Loucy (cell line): ENCODE measurements at regions not wholly inside any gene's neighbourhood (a gene's known extent, or its start where the extent isn't known, plus 50 kb on each side); places are given as distances from the start of the nearest gene placed in this dataset.

Source experiments
- H2AFZ ChIP-seq: fragments of 200-600 bp; sonication (generic); 2 replicates; pipeline ENCODE4 v1.6.0; 2016; ENCODE audit warnings: antibody characterized with exemption, mild to moderate bottlenecking, low read length, moderate library complexity
- H3F3A ChIP-seq: fragments of 200-600 bp; 2 replicates; pipeline ENCODE4 v1.6.0; 2016; ENCODE audit warnings: antibody characterized with exemption, low read depth, mild to moderate bottlenecking
- H3K27me3 ChIP-seq: fragments of 200-600 bp; sonication (generic); 2 replicates; pipeline ENCODE4 v1.6.1; 2014; ENCODE audit warnings: low read length, mild to moderate bottlenecking; ENCODE audit not compliant: insufficient read depth, poor library complexity, severe bottlenecking
- H3K36me3 ChIP-seq: fragments of 200-600 bp; sonication (generic); 2 replicates; pipeline ENCODE4 v1.6.1; 2016; ENCODE audit warnings: low read length; ENCODE audit not compliant: insufficient read depth
- H3K4me1 ChIP-seq: fragments of 200-600 bp; sonication (generic); 2 replicates; pipeline ENCODE4 v1.5.1; 2014; ENCODE audit warnings: low read length, mild to moderate bottlenecking; ENCODE audit not compliant: insufficient read depth, poor library complexity, severe bottlenecking
- H3K4me2 ChIP-seq: fragments of 200-600 bp; sonication (generic); 2 replicates; pipeline ENCODE4 v1.6.0; 2014; ENCODE audit warnings: antibody characterized with exemption, low read length, low read depth, mild to moderate bottlenecking; ENCODE audit not compliant: poor library complexity, severe bottlenecking
- H3K4me3 ChIP-seq: fragments of 200-600 bp; sonication (generic); 2 replicates; pipeline ENCODE4 v1.5.1; 2014; ENCODE audit warnings: low read length, mild to moderate bottlenecking, mixed read lengths; ENCODE audit not compliant: poor library complexity, severe bottlenecking
- H3K79me2 ChIP-seq: fragments of 200-600 bp; sonication (generic); 2 replicates; pipeline ENCODE4 v1.6.1; 2014; ENCODE audit warnings: low read length; ENCODE audit not compliant: insufficient read depth
- H3K9ac ChIP-seq: fragments of 200-600 bp; sonication (generic); 2 replicates; pipeline ENCODE4 v1.6.0; 2014; ENCODE audit warnings: mild to moderate bottlenecking, low read depth, low read length, moderate library complexity; ENCODE audit not compliant: poor library complexity, severe bottlenecking
- H3K9me2 ChIP-seq: fragments of 200-600 bp; sonication (generic); replicated peaks from 2 replicates; pipeline ENCODE4 v1.6.1; 2016; ENCODE audit warnings: low read depth, low read length, mixed read lengths
- H3K9me3 ChIP-seq: fragments of 200-600 bp; sonication (generic); 2 replicates; pipeline ENCODE4 v1.6.1; 2014; ENCODE audit warnings: mild to moderate bottlenecking, antibody characterized with exemption, low read length, low read depth; ENCODE audit not compliant: insufficient read depth
- H4K20me1 ChIP-seq: fragments of 200-600 bp; sonication (generic); 2 replicates; pipeline ENCODE4 v1.6.0; 2014; ENCODE audit warnings: antibody characterized with exemption, low read length, mild to moderate bottlenecking; ENCODE audit not compliant: insufficient read depth, poor library complexity, severe bottlenecking
- CTCF ChIP-seq: fragments of 200-600 bp; sonication (generic); conservative IDR thresholded peaks from 2 replicates; pipeline ENCODE4 v1.5.1; 2014; ENCODE audit warnings: mild to moderate bottlenecking, antibody characterized with exemption, low read length
- EZH2phosphoT487 ChIP-seq: fragments of 200-600 bp; IDR thresholded peaks from 2 replicates; pipeline ENCODE4 v1.6.1; 2018; ENCODE audit warnings: antibody characterized with exemption, mild to moderate bottlenecking, moderate library complexity, borderline replicate concordance

- no peaks in the 10 kb centered on the region for H4K20me1 ChIP-seq
- no peaks in the 10 kb centered on the region for H3K9me2 ChIP-seq
- no peak overlapping the region for H3K4me2 ChIP-seq
- no peaks in the 10 kb centered on the region for H3K36me3 ChIP-seq
- H3F3A ChIP-seq: no peaks in the 10 kb centered on the region
- H3K27me3 ChIP-seq: no peaks in the 10 kb centered on the region
- H3K79me2 ChIP-seq: no peaks in the 10 kb centered on the region
- TF ChIP-seq EZH2phosphoT487: no peak
- no peak for TF ChIP-seq CTCF
- H3K9ac ChIP-seq: no peak overlapping the region
- no peak overlapping the region for H3K4me3 ChIP-seq
- H3K9me3 ChIP-seq: no peaks in the 10 kb centered on the region
- no peak overlapping the region for H2AFZ ChIP-seq
- H3K4me1 ChIP-seq: peaks cover 10% of the 10 kb centered on the region
Observed at GRCh38 chr10:110434489-110435096, 63.1 kb upstream of the DUSP5 start.

DNA sequence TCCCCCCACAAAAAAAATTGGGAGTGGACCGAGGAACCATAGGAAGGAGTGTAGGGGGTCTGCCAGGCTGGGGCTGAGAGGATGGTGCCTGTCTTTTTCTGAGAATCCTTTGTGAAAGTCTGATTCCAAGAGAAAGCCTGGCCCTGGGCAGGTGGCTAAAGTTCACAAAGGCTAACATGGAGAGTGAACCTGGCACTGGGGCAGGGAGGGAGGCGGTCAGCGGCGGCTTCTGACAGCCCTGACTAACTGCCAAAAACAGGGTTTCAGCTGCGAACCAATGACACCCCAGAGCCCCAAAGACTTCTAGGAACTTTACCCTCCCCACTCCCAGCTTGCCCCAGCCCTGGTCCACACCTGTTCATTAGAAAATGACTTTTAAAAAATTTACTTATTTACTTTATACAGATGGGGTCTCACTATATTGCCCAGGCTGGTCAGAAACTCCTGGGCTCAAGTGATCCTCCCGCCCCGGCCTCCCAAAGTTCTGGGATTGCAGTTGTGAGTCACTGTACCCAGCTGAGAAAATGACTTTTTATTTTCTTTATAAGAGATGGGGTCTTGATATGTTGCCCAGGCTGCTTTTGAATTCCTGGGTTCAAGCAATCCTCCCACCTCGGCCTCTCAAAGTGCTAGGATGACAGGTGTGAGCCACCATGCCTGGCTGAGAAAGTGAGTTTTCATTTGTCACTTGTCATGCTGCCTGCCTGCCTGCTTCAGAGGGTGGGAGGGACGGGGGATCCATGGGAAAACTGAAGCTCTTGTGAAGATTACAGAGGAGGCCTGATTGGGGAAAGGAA, 61.0 kb upstream of the DUSP5 start:
- H3K9me2 ChIP-seq: no peaks in the 10 kb centered on the region
- no peak for TF ChIP-seq CTCF
- no peak for TF ChIP-seq EZH2phosphoT487
- H3K27me3 ChIP-seq: no peaks in the 10 kb centered on the region

DNA sequence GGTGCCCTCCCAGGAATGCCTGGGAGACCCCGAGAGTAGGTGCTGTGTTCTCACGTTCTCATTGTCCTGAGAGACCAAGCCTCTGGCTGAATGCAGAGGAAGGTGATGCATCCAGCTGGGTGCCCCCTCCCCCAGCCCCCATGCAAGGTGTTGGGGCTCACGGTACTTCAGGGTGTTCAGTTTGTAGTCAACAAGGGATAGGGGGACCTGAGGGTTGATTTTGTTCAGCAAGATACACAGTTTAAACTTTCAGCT, 60.4 kb upstream of the DUSP5 start:
- no peaks in the 10 kb centered on the region for H3K36me3 ChIP-seq
- no peak overlapping the region for H2AFZ ChIP-seq
- no peaks in the 10 kb centered on the region for H4K20me1 ChIP-seq
- no peaks in the 10 kb centered on the region for H3K9me2 ChIP-seq
- H3F3A ChIP-seq: no peaks in the 10 kb centered on the region
- H3K79me2 ChIP-seq: no peaks in the 10 kb centered on the region
- H3K4me2 ChIP-seq: no peak overlapping the region
- no peaks in the 10 kb centered on the region for H3K9me3 ChIP-seq
- no peak overlapping the region for H3K4me3 ChIP-seq
- peaks cover 13% of the 10 kb centered on the region for H3K4me1 ChIP-seq
- no peaks in the 10 kb centered on the region for H3K27me3 ChIP-seq
- H3K9ac ChIP-seq: no peak overlapping the region
- TF ChIP-seq EZH2phosphoT487: no peak
- no peak for TF ChIP-seq CTCF

More for the DNA sequence above, 61.0 kb upstream of the DUSP5 start:
- peaks cover 10% of the 10 kb centered on the region for H3K4me1 ChIP-seq
- H3K9me3 ChIP-seq: no peaks in the 10 kb centered on the region
- H2AFZ ChIP-seq: no peak overlapping the region
- no peaks in the 10 kb centered on the region for H3K36me3 ChIP-seq
- H3F3A ChIP-seq: no peaks in the 10 kb centered on the region
- H3K79me2 ChIP-seq: no peaks in the 10 kb centered on the region
- H4K20me1 ChIP-seq: no peaks in the 10 kb centered on the region
- H3K4me3 ChIP-seq: no peak overlapping the region
- H3K4me2 ChIP-seq: no peak overlapping the region
- H3K9ac ChIP-seq: no peak overlapping the region
